ENCODE measurements at regions not wholly inside any gene's neighbourhood (a gene's known extent, or its start where the extent isn't known, plus 50 kb on each side); places are given as distances from the start of the nearest gene placed in this dataset.

- TF ChIP-seq, protein P1, sequence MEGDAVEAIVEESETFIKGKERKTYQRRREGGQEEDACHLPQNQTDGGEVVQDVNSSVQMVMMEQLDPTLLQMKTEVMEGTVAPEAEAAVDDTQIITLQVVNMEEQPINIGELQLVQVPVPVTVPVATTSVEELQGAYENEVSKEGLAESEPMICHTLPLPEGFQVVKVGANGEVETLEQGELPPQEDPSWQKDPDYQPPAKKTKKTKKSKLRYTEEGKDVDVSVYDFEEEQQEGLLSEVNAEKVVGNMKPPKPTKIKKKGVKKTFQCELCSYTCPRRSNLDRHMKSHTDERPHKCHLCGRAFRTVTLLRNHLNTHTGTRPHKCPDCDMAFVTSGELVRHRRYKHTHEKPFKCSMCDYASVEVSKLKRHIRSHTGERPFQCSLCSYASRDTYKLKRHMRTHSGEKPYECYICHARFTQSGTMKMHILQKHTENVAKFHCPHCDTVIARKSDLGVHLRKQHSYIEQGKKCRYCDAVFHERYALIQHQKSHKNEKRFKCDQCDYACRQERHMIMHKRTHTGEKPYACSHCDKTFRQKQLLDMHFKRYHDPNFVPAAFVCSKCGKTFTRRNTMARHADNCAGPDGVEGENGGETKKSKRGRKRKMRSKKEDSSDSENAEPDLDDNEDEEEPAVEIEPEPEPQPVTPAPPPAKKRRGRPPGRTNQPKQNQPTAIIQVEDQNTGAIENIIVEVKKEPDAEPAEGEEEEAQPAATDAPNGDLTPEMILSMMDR (conservative IDR thresholded peaks at IDR 0.05; ENCODE audit: low read depth, low read length), result no peak
Observed at GRCh38 chr13:31944262-31945160, 87.1 kb upstream of the FRY start (continued).
